Mammary epithelial cell (primary cell): ENCODE measurements at regions not wholly inside any gene's neighbourhood (a gene's known extent, or its start where the extent isn't known, plus 50 kb on each side); places are given as distances from the start of the nearest gene placed in this dataset.

Experiments
- EZH2 ChIP-seq: IDR thresholded peaks from 2 replicates; pipeline ENCODE4 v1.6.1; 2012; ENCODE audit warnings: low read length, inconsistent platforms, borderline replicate concordance
- TF ChIP-seq, protein P1 (sequence below), 2 donors: IDR thresholded peaks in 1 of 2; conservative IDR thresholded peaks in 1 of 2; 2 replicates each; pipeline ENCODE4 v1.5.1; 2011 to 2012; ENCODE audit warnings: inconsistent platforms in 2 of 2, low read length in 2 of 2, mild to moderate bottlenecking in 2 of 2, control low read depth in 1 of 2, low read depth in 1 of 2; ENCODE audit not compliant: insufficient read depth in 1 of 2; ENCODE audit errors: extremely low read depth in 1 of 2

DNA sequence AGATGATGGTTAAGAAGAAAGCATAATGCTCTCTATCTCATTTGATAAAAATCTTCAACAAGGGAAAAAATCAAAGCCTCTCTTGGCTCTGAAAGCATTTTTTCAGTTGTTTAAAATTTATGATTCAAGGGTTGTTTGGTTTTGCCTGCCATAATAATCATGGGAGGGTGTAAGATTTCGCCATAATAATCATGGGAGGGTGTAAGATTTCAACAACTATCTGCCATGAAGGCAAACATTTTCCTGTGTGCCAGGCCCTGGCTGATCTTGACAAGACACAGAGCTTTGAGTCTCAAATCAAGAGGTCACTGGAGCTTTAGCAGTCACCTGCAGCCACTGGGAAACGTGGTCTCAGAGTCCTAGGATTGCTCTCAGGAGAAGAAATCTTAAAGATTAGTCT, 175.1 kb upstream of the PIEZO2 start:
- TF ChIP-seq, protein P1, sequence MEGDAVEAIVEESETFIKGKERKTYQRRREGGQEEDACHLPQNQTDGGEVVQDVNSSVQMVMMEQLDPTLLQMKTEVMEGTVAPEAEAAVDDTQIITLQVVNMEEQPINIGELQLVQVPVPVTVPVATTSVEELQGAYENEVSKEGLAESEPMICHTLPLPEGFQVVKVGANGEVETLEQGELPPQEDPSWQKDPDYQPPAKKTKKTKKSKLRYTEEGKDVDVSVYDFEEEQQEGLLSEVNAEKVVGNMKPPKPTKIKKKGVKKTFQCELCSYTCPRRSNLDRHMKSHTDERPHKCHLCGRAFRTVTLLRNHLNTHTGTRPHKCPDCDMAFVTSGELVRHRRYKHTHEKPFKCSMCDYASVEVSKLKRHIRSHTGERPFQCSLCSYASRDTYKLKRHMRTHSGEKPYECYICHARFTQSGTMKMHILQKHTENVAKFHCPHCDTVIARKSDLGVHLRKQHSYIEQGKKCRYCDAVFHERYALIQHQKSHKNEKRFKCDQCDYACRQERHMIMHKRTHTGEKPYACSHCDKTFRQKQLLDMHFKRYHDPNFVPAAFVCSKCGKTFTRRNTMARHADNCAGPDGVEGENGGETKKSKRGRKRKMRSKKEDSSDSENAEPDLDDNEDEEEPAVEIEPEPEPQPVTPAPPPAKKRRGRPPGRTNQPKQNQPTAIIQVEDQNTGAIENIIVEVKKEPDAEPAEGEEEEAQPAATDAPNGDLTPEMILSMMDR (conservative IDR thresholded peaks at IDR 0.05 in 1 of 2, IDR thresholded peaks at IDR 0.05 in 1 of 2; ENCODE audit: extremely low read depth in 1 of 2, insufficient read depth in 1 of 2, low read depth in 1 of 2, low read length in 2 of 2): no peak
- no peak for TF ChIP-seq EZH2
